IMR-90 (cell line): ENCODE measurements at regions not wholly inside any gene's neighbourhood (a gene's known extent, or its start where the extent isn't known, plus 50 kb on each side); places are given as distances from the start of the nearest gene placed in this dataset.

Experiments used
- ATAC-seq: fragments of 200-7000 bp; cut with Tn5 transposase; 2 replicates; pipeline ENCODE4 v1.9.1; 2020; ENCODE audit warnings: low read depth, mild to moderate bottlenecking, moderate library complexity
- BruUV-seq: library from RNA; stranded (reverse); fragments of 400-500 nt; replicated peaks from 2 replicates; lab custom pipeline; 2021; lab: Mats Ljungman, UMichigan
- CTCF ChIA-PET: fragments of 300-600 bp; formaldehyde crosslinking; extraction: SDS; loops from one replicate; lab custom pipeline; 2021; ENCODE audit warnings: antibody characterized with exemption; lab: Yijun Ruan, JAX
- POLR2A ChIA-PET: fragments of 300-600 bp; sonication (Branson Sonifier 250); formaldehyde crosslinking; loops from one replicate; lab custom pipeline; 2022; ENCODE audit warnings: antibody characterized with exemption; ENCODE audit not compliant: unreplicated experiment; lab: Charles Lee
- DNase-seq: peaks from one replicate; pipeline ENCODE4 v3.0.0; 2013
- H2AFZ ChIP-seq: replicated peaks from 2 replicates; pipeline ENCODE3; 2013; ENCODE audit warnings: low read length, mild to moderate bottlenecking; ENCODE audit not compliant: poor library complexity
- H2AK5ac ChIP-seq: 2 replicates; pipeline ENCODE4 v1.6.1; 2013; ENCODE audit warnings: low read depth, low read length, inconsistent platforms
- H2AK9ac ChIP-seq: replicated peaks from 2 replicates; pipeline ENCODE3; 2013; ENCODE audit warnings: mild to moderate bottlenecking, low read depth, low read length, moderate library complexity; ENCODE audit not compliant: poor library complexity
- H2BK120ac ChIP-seq: 2 replicates; pipeline ENCODE4 v1.6.1; 2013; ENCODE audit warnings: low read depth, low read length, inconsistent platforms
- H2BK15ac ChIP-seq: 3 replicates; pipeline ENCODE4 v1.6.1; 2013; ENCODE audit warnings: low read depth, low read length, inconsistent platforms
- H2BK20ac ChIP-seq: 2 replicates; pipeline ENCODE4 v1.6.1; 2013; ENCODE audit warnings: low read depth, mild to moderate bottlenecking, inconsistent platforms, low read length, moderate library complexity
- H2BK5ac ChIP-seq: 2 replicates; pipeline ENCODE4 v1.6.1; 2013; ENCODE audit warnings: mild to moderate bottlenecking, low read depth, low read length, inconsistent platforms; ENCODE audit not compliant: poor library complexity, severe bottlenecking
- H3K14ac ChIP-seq: replicated peaks from 2 replicates; pipeline ENCODE4 v1.6.1; 2013; ENCODE audit warnings: low read depth, low read length, inconsistent platforms
- H3K18ac ChIP-seq: 2 replicates; pipeline ENCODE4 v1.6.1; 2013; ENCODE audit warnings: low read depth, low read length, control low read depth
- H3K23ac ChIP-seq: 2 replicates; pipeline ENCODE4 v1.6.1; 2013; ENCODE audit warnings: low read depth, low read length, inconsistent platforms
- H3K27ac ChIP-seq: 2 replicates; pipeline ENCODE4 v1.5.1; 2013; ENCODE audit warnings: mild to moderate bottlenecking, control low read depth, low read length; ENCODE audit not compliant: insufficient read depth
- H3K27me3 ChIP-seq: 2 replicates; pipeline ENCODE4 v1.6.1; 2013; ENCODE audit warnings: low read length; ENCODE audit not compliant: control insufficient read depth, insufficient read depth
- H3K36me3 ChIP-seq: 2 replicates; pipeline ENCODE4 v1.6.1; 2013; ENCODE audit warnings: low read length, mixed read lengths; ENCODE audit not compliant: control insufficient read depth, insufficient read depth
- H3K4ac ChIP-seq: 2 replicates; pipeline ENCODE4 v1.6.1; 2013; ENCODE audit warnings: low read depth, low read length, inconsistent platforms
- H3K4me1 ChIP-seq: 2 replicates; pipeline ENCODE4 v1.6.1; 2013; ENCODE audit warnings: low read length, mixed read lengths; ENCODE audit not compliant: control insufficient read depth, insufficient read depth
- H3K4me2 ChIP-seq: 2 replicates; pipeline ENCODE4 v1.6.1; 2013; ENCODE audit warnings: low read depth, mild to moderate bottlenecking, control low read depth, low read length, moderate library complexity
- H3K4me3 ChIP-seq: 2 replicates; pipeline ENCODE4 v1.5.1; 2013; ENCODE audit warnings: low read depth, mild to moderate bottlenecking, control low read depth, low read length, moderate library complexity; ENCODE audit not compliant: insufficient read depth
- H3K56ac ChIP-seq: 2 replicates; pipeline ENCODE4 v1.6.1; 2013; ENCODE audit warnings: low read length, inconsistent platforms; ENCODE audit not compliant: insufficient read depth; ENCODE audit errors: extremely low read depth
- H3K79me1 ChIP-seq, 2 experiments: 2 replicates each; pipeline ENCODE4 v1.6.1; 2013; ENCODE audit warnings: low read length in 2 of 2, inconsistent platforms in 1 of 2, low read depth in 1 of 2
- H3K9ac ChIP-seq: 2 replicates; pipeline ENCODE4 v1.6.1; 2013; ENCODE audit warnings: low read depth, low read length, control low read depth
- H3K9me1 ChIP-seq: 2 replicates; pipeline ENCODE4 v1.6.1; 2013; ENCODE audit warnings: low read length, inconsistent platforms; ENCODE audit not compliant: insufficient read depth
- H3K9me3 ChIP-seq: 2 replicates; pipeline ENCODE4 v1.6.1; 2013; ENCODE audit warnings: low read length; ENCODE audit not compliant: control insufficient read depth, insufficient read depth
- H4K20me1 ChIP-seq: 2 replicates; pipeline ENCODE4 v1.6.1; 2013; ENCODE audit warnings: low read length, inconsistent platforms; ENCODE audit not compliant: insufficient read depth
- H4K5ac ChIP-seq: 2 replicates; pipeline ENCODE4 v1.6.1; 2013; ENCODE audit warnings: mild to moderate bottlenecking, low read depth, low read length, control low read depth
- H4K8ac ChIP-seq, 2 experiments: 2 replicates each; pipeline ENCODE4 v1.6.1; 2013; ENCODE audit warnings: low read depth in 2 of 2, low read length in 2 of 2, control low read depth in 1 of 2, inconsistent platforms in 1 of 2
- H4K91ac ChIP-seq: 2 replicates; pipeline ENCODE4 v1.6.1; 2013; ENCODE audit warnings: low read depth, low read length, inconsistent platforms; ENCODE audit not compliant: insufficient read depth
- BHLHE40 ChIP-seq: fragments of 150-350 bp; IDR thresholded peaks from 2 replicates; pipeline ENCODE4 v1.6.1; 2016; ENCODE audit warnings: mild to moderate bottlenecking, low read depth, low read length
- CHD1 ChIP-seq: IDR thresholded peaks from 2 replicates; pipeline ENCODE4 v1.6.1; 2012; ENCODE audit warnings: low read depth, low read length, improper control_type of control experiment
- CTCF ChIP-seq: conservative IDR thresholded peaks from 2 replicates; pipeline ENCODE4 v1.5.1; 2012; ENCODE audit warnings: mild to moderate bottlenecking, low read depth, low read length, improper control_type of control experiment
- FOS ChIP-seq: fragments of 150-350 bp; IDR thresholded peaks from 2 replicates; pipeline ENCODE4 v1.6.1; 2016; ENCODE audit warnings: low read depth, low read length
- MAFK ChIP-seq: IDR thresholded peaks from 2 replicates; pipeline ENCODE4 v1.6.1; 2012; ENCODE audit warnings: low read depth, low read length, improper control_type of control experiment
- MAZ ChIP-seq: IDR thresholded peaks from 2 replicates; pipeline ENCODE4 v1.6.1; 2012; ENCODE audit warnings: low read depth, mild to moderate bottlenecking, low read length, improper control_type of control experiment, moderate library complexity, borderline replicate concordance
- MXI1 ChIP-seq: IDR thresholded peaks from 2 replicates; pipeline ENCODE4 v1.6.1; 2012; ENCODE audit warnings: low read depth, mild to moderate bottlenecking, low read length, moderate library complexity, borderline replicate concordance
- NFE2L2 ChIP-seq: fragments of 150-350 bp; IDR thresholded peaks from 2 replicates; pipeline ENCODE4 v1.6.1; 2016; ENCODE audit warnings: low read depth, mild to moderate bottlenecking, low read length
- RAD21 ChIP-seq: IDR thresholded peaks from 2 replicates; pipeline ENCODE4 v1.6.1; 2012; ENCODE audit warnings: low read length, improper control_type of control experiment
- RCOR1 ChIP-seq: IDR thresholded peaks from 2 replicates; pipeline ENCODE4 v1.6.1; 2012; ENCODE audit warnings: mild to moderate bottlenecking, low read length, improper control_type of control experiment; ENCODE audit not compliant: insufficient replicate concordance
- RFX5 ChIP-seq: IDR thresholded peaks from 2 replicates; pipeline ENCODE4 v1.8.0; 2012; ENCODE audit warnings: low read depth, mild to moderate bottlenecking, low read length, moderate library complexity
- SMC3 ChIP-seq: fragments of 150-350 bp; IDR thresholded peaks from 2 replicates; pipeline ENCODE4 v1.6.1; 2016; ENCODE audit warnings: low read depth, mild to moderate bottlenecking, antibody characterized with exemption, low read length, moderate library complexity
- USF2 ChIP-seq: fragments of 150-350 bp; IDR thresholded peaks from 2 replicates; pipeline ENCODE4 v1.6.1; 2017; ENCODE audit warnings: mild to moderate bottlenecking, antibody characterized with exemption, low read length, low read depth
- WGBS, 2 experiments: methylation state at CpG; one replicate each; pipeline versions ENCODE4 v1.1.5 to v1.1.7; 2013; ENCODE audit warnings: missing lambda C conversion rate in 2 of 2; ENCODE audit not compliant: insufficient read length in 1 of 2; ENCODE audit errors: extremely low coverage in 2 of 2; 5-methylcytosine and 5-hydroxymethylcytosine counted together
- dilution Hi-C: fragments of 300-500 bp; cut with HindIII; formaldehyde crosslinking; loops from one replicate; pipeline ENCODE4 v1.14.3; 2018; ENCODE audit warnings: low sequenced_read_pairs; ENCODE audit not compliant: unreplicated experiment
- in situ Hi-C: fragments of 300-500 bp; cut with MboI; formaldehyde crosslinking; loops from 3 replicates; pipeline ENCODE4 v1.14.3; 2019; ENCODE audit warnings: low sequenced_read_pairs, inconsistent platforms, mixed read lengths
- intact Hi-C: fragments of 100-400 bp; cut with micrococcal nuclease; formaldehyde crosslinking; loops from 2 replicates; pipeline ENCODE4 v1.10.0; 2022

- Histone ChIP-seq H3K4me1 (peaks cover 2% of the 10 kb centered on the region; the same call in 1 of the 2 replicates), H3K9ac (no peak overlapping the region), H2AK9ac (no peak overlapping the region), H3K56ac (no peak overlapping the region), H3K4ac (no peak overlapping the region), H4K20me1 (no peaks in the 10 kb centered on the region), H2AK5ac (peak overlapping the region; percentile 29; the same call in 1 of the 2 replicates), H2BK120ac (no peak overlapping the region), H3K4me3 (no peak overlapping the region), H3K9me1 (no peaks in the 10 kb centered on the region), H3K79me1 (no peaks in the 10 kb centered on the region), H3K4me2 (no peak overlapping the region), H4K5ac (no peak overlapping the region), H3K27me3 (peaks cover 2% of the 10 kb centered on the region; the same call in 1 of the 2 replicates), H4K8ac (no peak overlapping the region), H2BK15ac (no peak overlapping the region), H3K23ac (no peak overlapping the region), H3K36me3 (no peaks in the 10 kb centered on the region), H2BK20ac (no peak overlapping the region; the same call in 1 of the 2 replicates), H4K91ac (no peak overlapping the region), H2AFZ (no peak overlapping the region), H2BK5ac (no peak overlapping the region), H3K14ac (no peak overlapping the region), H3K9me3 (no peaks in the 10 kb centered on the region), H3K27ac (no peak overlapping the region), H3K18ac (no peak overlapping the region)
- no TSS peak for BruUV-seq
- intact Hi-C loops: no loop called here
- ChIA-PET POLR2A (no interaction called here), CTCF (no interaction called here)
- in situ Hi-C loops: no loop called here
- dilution Hi-C loops: no loop called here
- ATAC-seq (no peak), DNase-seq (no peak)
- TF ChIP-seq USF2: no peak
- no peak for TF ChIP-seq RFX5
- TF ChIP-seq BHLHE40: no peak
- TF ChIP-seq MAZ: no peak
- TF ChIP-seq FOS: no peak
- TF ChIP-seq MAFK: no peak
- TF ChIP-seq RAD21: no peak
- no peak for TF ChIP-seq NFE2L2
- TF ChIP-seq CHD1: no peak
- TF ChIP-seq MXI1: no peak
- no peak for TF ChIP-seq CTCF
- TF ChIP-seq SMC3: no peak
- TF ChIP-seq RCOR1: no peak
- no CpG with 5 or more reads among the region's 5 CpGs for WGBS, 2 experiments
Measured at GRCh38 chr1:244219802-244220201, 168.7 kb downstream of the ZBTB18 start.
